Endothelial cell of umbilical vein (primary cell): ENCODE measurements at regions not wholly inside any gene's neighbourhood (a gene's known extent, or its start where the extent isn't known, plus 50 kb on each side); places are given as distances from the start of the nearest gene placed in this dataset.

ENCODE experiments used
- BruUV-seq: library from RNA; stranded (reverse); fragments of 400-500 nt; replicated peaks from 2 replicates; lab custom pipeline; 2021; lab: Mats Ljungman, UMichigan
- CTCF ChIA-PET: fragments of 300-600, 350-600 bp; sonication (Branson Sonifier 250); formaldehyde crosslinking; loops from one replicate; lab custom pipeline; 2021; ENCODE audit warnings: antibody characterized with exemption, inconsistent platforms; lab: Charles Lee
- POLR2A ChIA-PET: fragments of 300-600, 350-600 bp; sonication (Branson Sonifier 250); formaldehyde crosslinking; loops from one replicate; lab custom pipeline; 2021; ENCODE audit warnings: antibody characterized with exemption, inconsistent platforms; lab: Charles Lee
- DNase-seq: peaks from one replicate; pipeline ENCODE4 v3.0.0-alpha.2; 2011; ENCODE audit warnings: low read depth, low spot score
- FAIRE-seq: peaks from 2 replicates; lab custom pipeline; 2011; peaks lifted over from hg19 to GRCh38; lab: Jason Lieb, UNC
- H2AFZ ChIP-seq: 2 replicates; pipeline ENCODE4 v1.6.0; 2012; ENCODE audit warnings: low read depth, low read length, control low read depth, inconsistent platforms
- H3K27ac ChIP-seq: 2 replicates; pipeline ENCODE4 v1.5.1; 2011; ENCODE audit warnings: low read depth, mild to moderate bottlenecking, control low read depth, low read length, moderate library complexity; ENCODE audit not compliant: insufficient read depth
- H3K27me3 ChIP-seq, 2 experiments: 2 replicates each; pipeline versions ENCODE4 v1.6.0 to v1.6.1; 2011; ENCODE audit warnings: low read length in 2 of 2, mixed read lengths in 1 of 2; ENCODE audit not compliant: control insufficient read depth in 2 of 2, insufficient read depth in 2 of 2
- H3K36me3 ChIP-seq, 2 experiments: 2 replicates in 1 of 2; 3 replicates in 1 of 2; pipeline ENCODE4 v1.5.1; 2011; ENCODE audit warnings: low read length in 2 of 2, mild to moderate bottlenecking in 1 of 2, moderate library complexity in 1 of 2; ENCODE audit not compliant: control insufficient read depth in 2 of 2, insufficient read depth in 2 of 2; ENCODE audit errors: extremely low read depth in 1 of 2
- H3K4me1 ChIP-seq: 3 replicates; pipeline ENCODE4 v1.5.1; 2011; ENCODE audit warnings: mild to moderate bottlenecking, low read length; ENCODE audit not compliant: control insufficient read depth, insufficient read depth; ENCODE audit errors: extremely low read depth
- H3K4me2 ChIP-seq: 2 replicates; pipeline ENCODE4 v1.6.1; 2011; ENCODE audit warnings: low read length, control low read depth, mixed read lengths; ENCODE audit not compliant: insufficient read depth
- H3K4me3 ChIP-seq, 3 experiments: fragments of 200-600 bp in 1 of 3; sonication (generic), shearing (Covaris generic) in 1 of 3; replicated peaks in 1 of 3; 2 replicates each; pipeline ENCODE4 v1.5.1; 2011 to 2016; ENCODE audit warnings: control low read depth in 3 of 3, low read length in 3 of 3, mild to moderate bottlenecking in 2 of 3, inconsistent platforms in 1 of 3, low read depth in 1 of 3, moderate library complexity in 1 of 3; ENCODE audit not compliant: insufficient read depth in 1 of 3
- H3K79me2 ChIP-seq: 2 replicates; pipeline ENCODE4 v1.6.0; 2012; ENCODE audit warnings: low read length, inconsistent platforms; ENCODE audit not compliant: control insufficient read depth, insufficient read depth
- H3K9ac ChIP-seq: replicated peaks from 2 replicates; pipeline ENCODE3; 2011; ENCODE audit warnings: low read length, control low read depth; ENCODE audit not compliant: insufficient read depth; ENCODE audit errors: extremely low read depth
- H3K9me1 ChIP-seq: replicated peaks from 3 replicates; pipeline ENCODE4 v1.6.0; 2011; ENCODE audit warnings: mild to moderate bottlenecking, low read length; ENCODE audit not compliant: control insufficient read depth, insufficient read depth; ENCODE audit errors: extremely low read depth
- H3K9me3 ChIP-seq: replicated peaks from 2 replicates; pipeline ENCODE4 v1.5.1; 2012; ENCODE audit warnings: low read length, inconsistent platforms; ENCODE audit not compliant: control insufficient read depth, insufficient read depth
- H4K20me1 ChIP-seq: replicated peaks from 2 replicates; pipeline ENCODE3; 2011; ENCODE audit warnings: mild to moderate bottlenecking, low read length; ENCODE audit not compliant: control insufficient read depth, insufficient read depth; ENCODE audit errors: extremely low read depth
- EZH2 ChIP-seq: IDR thresholded peaks from 2 replicates; pipeline ENCODE4 v1.6.1; 2012; ENCODE audit warnings: borderline replicate concordance, low read depth, mild to moderate bottlenecking, moderate library complexity, low read length, inconsistent platforms; ENCODE audit not compliant: severe bottlenecking
- FOS ChIP-seq: IDR thresholded peaks from 2 replicates; pipeline ENCODE4 v1.6.1; 2011; ENCODE audit warnings: mild to moderate bottlenecking, low read length, moderate library complexity, borderline replicate concordance; ENCODE audit not compliant: insufficient read depth
- GATA2 ChIP-seq: IDR thresholded peaks from 2 replicates; pipeline ENCODE4 v1.7.0; 2011; ENCODE audit warnings: low read depth, mild to moderate bottlenecking, moderate library complexity, mixed read lengths, low read length; ENCODE audit not compliant: insufficient read length, insufficient read depth
- JUN ChIP-seq: IDR thresholded peaks from 2 replicates; pipeline ENCODE4 v1.6.1; 2011; ENCODE audit warnings: borderline replicate concordance, low read depth; ENCODE audit not compliant: insufficient read length, insufficient read depth
- MYC ChIP-seq: IDR thresholded peaks from one replicate; pipeline ENCODE4 v1.6.1; 2011; ENCODE audit warnings: mild to moderate bottlenecking, low read depth, low read length
- POLR2AphosphoS5 ChIP-seq: IDR thresholded peaks from 2 replicates; pipeline ENCODE4 v1.6.1; 2012; ENCODE audit warnings: low read depth, mild to moderate bottlenecking, control low read depth, low read length, moderate library complexity; ENCODE audit not compliant: insufficient read depth
- dilution Hi-C: fragments of 300-500 bp; cut with MboI; formaldehyde crosslinking; loops from one replicate; pipeline ENCODE4 v1.15.0; 2019; ENCODE audit warnings: low sequenced_read_pairs; ENCODE audit not compliant: extremely low pct_ligation_motif_present
- intact Hi-C: fragments of 100-400 bp; cut with micrococcal nuclease; formaldehyde crosslinking; loops from one replicate; pipeline ENCODE4 v1.10.0; 2022
- TF ChIP-seq, protein P1 (sequence below): IDR thresholded peaks from 2 replicates; pipeline ENCODE4 v1.6.1; 2011; ENCODE audit not compliant: insufficient read depth, insufficient read length
- TF ChIP-seq, protein P2 (sequence below), 2 donors: IDR thresholded peaks; 1 replicate in 1 of 2; 2 replicates in 1 of 2; pipeline ENCODE4 v1.5.1; 2011; ENCODE audit warnings: low read length in 2 of 2, mild to moderate bottlenecking in 2 of 2, moderate library complexity in 2 of 2, control low read depth in 1 of 2, inconsistent platforms in 1 of 2, low read depth in 1 of 2; ENCODE audit not compliant: insufficient read depth in 1 of 2; ENCODE audit errors: extremely low read depth in 1 of 2

DNA sequence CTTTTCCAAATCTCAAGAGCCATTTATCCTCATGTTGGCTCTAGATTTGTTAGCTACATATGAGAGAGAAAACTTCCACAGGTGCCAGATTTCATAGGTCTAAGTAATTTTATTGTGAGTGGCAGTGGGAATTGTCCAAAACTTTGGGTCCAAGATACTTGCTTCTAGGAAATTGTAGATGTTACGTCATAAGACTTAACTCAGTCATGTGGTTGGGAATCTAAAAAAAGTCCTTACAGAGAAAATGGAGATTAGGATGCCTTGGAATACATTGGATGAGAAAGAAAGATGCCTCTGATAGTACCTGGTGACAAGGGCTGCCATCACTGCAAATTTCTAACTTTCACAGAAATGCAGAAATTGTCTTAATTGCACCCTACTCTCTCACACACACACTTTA is 506.5 kb downstream of the C4orf33 start:
- CTCF ChIA-PET, result no interaction called here

DNA sequence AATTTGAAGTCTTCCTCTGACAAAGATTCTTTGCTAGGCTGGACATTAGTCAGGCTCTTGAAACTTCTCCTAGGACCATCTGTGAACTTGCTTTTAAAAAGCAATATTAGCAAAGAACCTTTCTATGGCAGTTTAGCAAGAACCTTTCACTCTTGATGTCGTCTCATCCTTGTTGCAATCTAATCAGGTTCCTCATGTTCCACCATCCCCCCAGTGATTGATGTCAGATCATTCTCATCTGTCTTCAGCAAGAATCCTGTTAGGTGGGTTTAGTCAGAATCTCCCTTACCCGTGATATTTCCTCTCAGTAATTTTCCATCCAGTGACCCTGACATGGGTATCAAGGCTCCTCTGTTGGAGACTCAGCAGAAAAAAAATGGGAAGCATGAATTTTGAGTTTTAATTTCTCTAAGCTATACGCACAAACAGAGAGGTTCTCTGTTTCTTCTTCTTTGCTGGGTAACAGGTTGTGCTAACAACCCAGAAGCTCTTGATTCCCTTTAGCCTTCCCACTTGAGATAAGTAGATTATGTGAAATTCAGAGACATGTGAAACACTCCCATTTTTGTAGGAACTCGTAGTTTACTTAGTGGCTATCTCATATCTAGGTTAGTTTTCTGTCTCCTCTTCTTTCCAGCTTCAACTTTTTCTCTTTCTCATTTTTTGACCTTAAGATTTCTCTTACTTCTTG is 507.4 kb downstream of the C4orf33 start:
- dilution Hi-C loops, result no loop called here
- intact Hi-C loops, result no loop called here
- DNase-seq, result no peak

More for the DNA sequence above, 506.5 kb downstream of the C4orf33 start:
- no peaks in the 10 kb centered on the region for H4K20me1 ChIP-seq
- no peak overlapping the region for H2AFZ ChIP-seq
- H3K4me1 ChIP-seq, result no peaks in the 10 kb centered on the region
- no peaks in the 10 kb centered on the region for H3K9me1 ChIP-seq
- H3K27me3 ChIP-seq, result no peaks in the 10 kb centered on the region
- DNase-seq (no peak), FAIRE-seq (no peak)
- intact Hi-C loops, result no loop called here
- no peak overlapping the region for H3K27ac ChIP-seq
- H3K79me2 ChIP-seq, result no peaks in the 10 kb centered on the region
- no peaks in the 10 kb centered on the region for H3K36me3 ChIP-seq
- H3K9me3 ChIP-seq, result no peaks in the 10 kb centered on the region
- TF ChIP-seq MYC (no peak), EZH2 (no peak), GATA2 (no peak), JUN (no peak), FOS (no peak)
- TF ChIP-seq, protein P1, sequence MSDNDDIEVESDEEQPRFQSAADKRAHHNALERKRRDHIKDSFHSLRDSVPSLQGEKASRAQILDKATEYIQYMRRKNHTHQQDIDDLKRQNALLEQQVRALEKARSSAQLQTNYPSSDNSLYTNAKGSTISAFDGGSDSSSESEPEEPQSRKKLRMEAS, result no peak
- no peak overlapping the region for H3K4me2 ChIP-seq
- no TSS peak for BruUV-seq
- H3K9ac ChIP-seq, result no peak overlapping the region
- H3K4me3 ChIP-seq, result no peak overlapping the region
- dilution Hi-C loops, result no loop called here
- POLR2A ChIA-PET, result no interaction called here

More for the DNA sequence above, 507.4 kb downstream of the C4orf33 start:
- no TSS peak for BruUV-seq
- POLR2A ChIA-PET, result no interaction called here
- H3K4me1 ChIP-seq, result no peaks in the 10 kb centered on the region
- no peaks in the 10 kb centered on the region for H3K79me2 ChIP-seq
- no peak overlapping the region for H2AFZ ChIP-seq
- H4K20me1 ChIP-seq, result no peaks in the 10 kb centered on the region
- no peak overlapping the region for H3K4me2 ChIP-seq
- no peaks in the 10 kb centered on the region for H3K9me3 ChIP-seq
- CTCF ChIA-PET, result no interaction called here
- FAIRE-seq, result no peak
- TF ChIP-seq POLR2AphosphoS5, result no peak
- TF ChIP-seq, protein P2, sequence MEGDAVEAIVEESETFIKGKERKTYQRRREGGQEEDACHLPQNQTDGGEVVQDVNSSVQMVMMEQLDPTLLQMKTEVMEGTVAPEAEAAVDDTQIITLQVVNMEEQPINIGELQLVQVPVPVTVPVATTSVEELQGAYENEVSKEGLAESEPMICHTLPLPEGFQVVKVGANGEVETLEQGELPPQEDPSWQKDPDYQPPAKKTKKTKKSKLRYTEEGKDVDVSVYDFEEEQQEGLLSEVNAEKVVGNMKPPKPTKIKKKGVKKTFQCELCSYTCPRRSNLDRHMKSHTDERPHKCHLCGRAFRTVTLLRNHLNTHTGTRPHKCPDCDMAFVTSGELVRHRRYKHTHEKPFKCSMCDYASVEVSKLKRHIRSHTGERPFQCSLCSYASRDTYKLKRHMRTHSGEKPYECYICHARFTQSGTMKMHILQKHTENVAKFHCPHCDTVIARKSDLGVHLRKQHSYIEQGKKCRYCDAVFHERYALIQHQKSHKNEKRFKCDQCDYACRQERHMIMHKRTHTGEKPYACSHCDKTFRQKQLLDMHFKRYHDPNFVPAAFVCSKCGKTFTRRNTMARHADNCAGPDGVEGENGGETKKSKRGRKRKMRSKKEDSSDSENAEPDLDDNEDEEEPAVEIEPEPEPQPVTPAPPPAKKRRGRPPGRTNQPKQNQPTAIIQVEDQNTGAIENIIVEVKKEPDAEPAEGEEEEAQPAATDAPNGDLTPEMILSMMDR (IDR thresholded peaks at IDR 0.05; ENCODE audit: extremely low read depth in 1 of 2, insufficient read depth in 1 of 2, low read depth in 1 of 2, low read length in 2 of 2), result no peak
- no peaks in the 10 kb centered on the region for H3K9me1 ChIP-seq
- H3K27me3 ChIP-seq, result no peaks in the 10 kb centered on the region
- no peak overlapping the region for H3K9ac ChIP-seq
- no peak overlapping the region for H3K4me3 ChIP-seq
- H3K27ac ChIP-seq, result no peak overlapping the region
- no peaks in the 10 kb centered on the region for H3K36me3 ChIP-seq
